ENCODE measurements at regions not wholly inside any gene's neighbourhood (a gene's known extent, or its start where the extent isn't known, plus 50 kb on each side); places are given as distances from the start of the nearest gene placed in this dataset.

DNA sequence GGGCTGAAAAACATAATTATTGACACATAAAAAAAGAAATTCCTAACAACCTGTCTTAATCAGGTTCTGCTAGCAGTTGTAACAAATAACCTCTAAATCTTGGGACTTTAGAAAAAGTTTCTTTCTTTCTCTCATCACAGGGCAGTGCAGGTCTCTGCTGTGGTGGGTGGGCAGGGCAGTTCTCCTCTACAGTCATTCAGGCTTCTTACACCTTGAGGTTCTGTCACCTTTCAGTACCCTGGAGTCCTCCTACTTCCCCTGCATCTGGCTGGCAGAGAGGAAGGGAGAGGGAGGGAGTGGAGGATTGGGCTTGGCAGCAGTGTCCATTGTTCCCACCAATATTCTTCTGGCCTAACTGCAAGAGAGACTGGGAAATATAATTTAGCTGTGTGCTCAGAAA is 112.2 kb upstream of the ANKRD55 start (continued):
- TF ChIP-seq EZH2phosphoT487 (IDR thresholded peaks at IDR 0.05; ENCODE audit: borderline replicate concordance, low read depth) = no peak

DNA sequence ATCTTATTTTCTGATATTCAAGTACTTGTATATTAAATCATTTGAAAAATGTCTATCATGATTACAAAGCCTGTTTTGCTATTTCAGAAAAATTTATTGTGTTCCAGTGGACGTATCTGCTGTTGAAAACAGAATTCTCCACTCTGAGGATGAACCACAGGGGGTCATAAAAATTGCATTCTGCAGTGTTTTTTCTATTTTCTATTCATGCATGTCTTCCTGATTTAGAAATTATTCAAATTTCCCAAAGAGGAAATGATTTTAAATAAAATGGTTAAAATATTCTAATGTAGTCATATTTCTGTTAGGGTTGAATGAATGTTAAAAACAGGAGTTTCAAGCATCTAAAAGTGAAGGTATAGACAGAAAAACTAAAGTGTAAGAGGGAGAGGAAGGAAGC is 111.5 kb upstream of the ANKRD55 start:
- Histone ChIP-seq H3K4me2 (no peak overlapping the region), H3K9me2 (no peaks in the 10 kb centered on the region), H3K9me3 (no peaks in the 10 kb centered on the region), H3K27me3 (ENCODE audit: insufficient read depth) (no peaks in the 10 kb centered on the region), H2AFZ (ENCODE audit: low read depth) (no peak overlapping the region), H3F3A (replicated peaks; ENCODE audit: insufficient read depth) (peaks cover 2% of the 10 kb centered on the region), H3K9ac (no peak overlapping the region), H3K4me3 (ENCODE audit: low read depth in 2 of 2, low read length in 1 of 2) (no peak overlapping the region), H3K27ac (ENCODE audit: low read depth in 2 of 2, low read length in 1 of 2) (peak overlapping the region in 1 of 2 experiments; percentile 83; a peak in 2 of 4 replicates), H3K4me1 (ENCODE audit: control insufficient read depth in 1 of 2, insufficient read depth in 2 of 2, low read depth in 1 of 2, low read length in 1 of 2) (peaks cover under 1 to 4% of the 10 kb centered on the region in 2 experiments; a peak in 2 of 4 replicates), H3K79me2 (ENCODE audit: insufficient read depth) (no peaks in the 10 kb centered on the region), H3K36me3 (replicated peaks in 1 of 2; ENCODE audit: control insufficient read depth in 1 of 2, insufficient read depth in 2 of 2, low read length in 1 of 2) (no peaks in the 10 kb centered on the region), H4K20me1 (ENCODE audit: insufficient read depth) (no peaks in the 10 kb centered on the region)
- TF ChIP-seq, protein P1, sequence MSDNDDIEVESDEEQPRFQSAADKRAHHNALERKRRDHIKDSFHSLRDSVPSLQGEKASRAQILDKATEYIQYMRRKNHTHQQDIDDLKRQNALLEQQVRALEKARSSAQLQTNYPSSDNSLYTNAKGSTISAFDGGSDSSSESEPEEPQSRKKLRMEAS (IDR thresholded peaks at IDR 0.05; ENCODE audit: low read depth) = no peak
- TF ChIP-seq POLR2AphosphoS5 (IDR thresholded peaks at IDR 0.05; ENCODE audit: low read depth, low read length) (no peak), MXI1 (IDR thresholded peaks at IDR 0.05; ENCODE audit: low read depth, low read length) (no peak), FOSL2 (IDR thresholded peaks at IDR 0.05; ENCODE audit: borderline replicate concordance, low read depth) (no peak), SMC3 (IDR thresholded peaks at IDR 0.05; ENCODE audit: low read depth, low read length) (no peak), TAF1 (IDR thresholded peaks at IDR 0.05; ENCODE audit: borderline replicate concordance, low read depth, low read length) (no peak), TCF12 (IDR thresholded peaks at IDR 0.05) (no peak), SIN3A (IDR thresholded peaks at IDR 0.05; ENCODE audit: borderline replicate concordance, low read depth, low read length) (no peak), RFX5 (IDR thresholded peaks at IDR 0.05; ENCODE audit: low read length) (no peak), CHD2 (IDR thresholded peaks at IDR 0.05; ENCODE audit: low read length, partially characterized antibody) (no peak)
- TF ChIP-seq, protein P2, sequence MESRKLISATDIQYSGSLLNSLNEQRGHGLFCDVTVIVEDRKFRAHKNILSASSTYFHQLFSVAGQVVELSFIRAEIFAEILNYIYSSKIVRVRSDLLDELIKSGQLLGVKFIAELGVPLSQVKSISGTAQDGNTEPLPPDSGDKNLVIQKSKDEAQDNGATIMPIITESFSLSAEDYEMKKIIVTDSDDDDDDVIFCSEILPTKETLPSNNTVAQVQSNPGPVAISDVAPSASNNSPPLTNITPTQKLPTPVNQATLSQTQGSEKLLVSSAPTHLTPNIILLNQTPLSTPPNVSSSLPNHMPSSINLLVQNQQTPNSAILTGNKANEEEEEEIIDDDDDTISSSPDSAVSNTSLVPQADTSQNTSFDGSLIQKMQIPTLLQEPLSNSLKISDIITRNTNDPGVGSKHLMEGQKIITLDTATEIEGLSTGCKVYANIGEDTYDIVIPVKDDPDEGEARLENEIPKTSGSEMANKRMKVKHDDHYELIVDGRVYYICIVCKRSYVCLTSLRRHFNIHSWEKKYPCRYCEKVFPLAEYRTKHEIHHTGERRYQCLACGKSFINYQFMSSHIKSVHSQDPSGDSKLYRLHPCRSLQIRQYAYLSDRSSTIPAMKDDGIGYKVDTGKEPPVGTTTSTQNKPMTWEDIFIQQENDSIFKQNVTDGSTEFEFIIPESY (IDR thresholded peaks at IDR 0.05; ENCODE audit: borderline replicate concordance, low read depth) = no peak
- TF ChIP-seq, protein P3, sequence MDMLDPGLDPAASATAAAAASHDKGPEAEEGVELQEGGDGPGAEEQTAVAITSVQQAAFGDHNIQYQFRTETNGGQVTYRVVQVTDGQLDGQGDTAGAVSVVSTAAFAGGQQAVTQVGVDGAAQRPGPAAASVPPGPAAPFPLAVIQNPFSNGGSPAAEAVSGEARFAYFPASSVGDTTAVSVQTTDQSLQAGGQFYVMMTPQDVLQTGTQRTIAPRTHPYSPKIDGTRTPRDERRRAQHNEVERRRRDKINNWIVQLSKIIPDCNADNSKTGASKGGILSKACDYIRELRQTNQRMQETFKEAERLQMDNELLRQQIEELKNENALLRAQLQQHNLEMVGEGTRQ (IDR thresholded peaks at IDR 0.05; ENCODE audit: borderline replicate concordance, low read depth, low read length) = no peak
- DNase-seq = no peak
- 64% methylated on average over 1 of the region's 1 CpG for WGBS (ENCODE audit: low lambda C conversion rate)
- POLR2A ChIA-PET = no interaction called here
- CTCF ChIA-PET = no interaction called here

DNA sequence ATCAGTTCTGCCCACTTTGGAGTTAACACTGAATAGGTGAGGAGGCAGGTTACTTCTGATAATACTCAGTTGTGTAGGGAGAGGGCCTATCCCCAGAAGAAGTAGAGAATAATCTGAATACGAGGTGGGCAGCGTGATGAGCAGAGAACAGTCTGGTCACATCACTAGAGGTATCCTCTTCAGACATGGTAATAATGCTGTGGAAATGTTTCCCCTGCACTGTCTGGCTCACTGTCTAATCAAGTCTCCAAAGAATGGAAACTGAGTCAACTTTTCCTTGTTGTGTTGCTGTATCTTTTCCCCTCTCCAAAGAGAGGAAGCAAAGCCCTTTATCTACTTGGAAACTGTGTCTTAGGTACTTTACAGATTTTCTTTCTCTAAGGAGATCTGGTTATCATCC is 110.9 kb upstream of the ANKRD55 start:
- Histone ChIP-seq H3K4me3 (ENCODE audit: low read depth in 2 of 2, low read length in 1 of 2) (no peak overlapping the region), H4K20me1 (ENCODE audit: insufficient read depth) (no peaks in the 10 kb centered on the region), H3K9me2 (no peaks in the 10 kb centered on the region), H3K27me3 (ENCODE audit: insufficient read depth) (no peaks in the 10 kb centered on the region), H3K36me3 (replicated peaks in 1 of 2; ENCODE audit: control insufficient read depth in 1 of 2, insufficient read depth in 2 of 2, low read length in 1 of 2) (no peaks in the 10 kb centered on the region), H3F3A (replicated peaks; ENCODE audit: insufficient read depth) (no peaks in the 10 kb centered on the region), H3K79me2 (ENCODE audit: insufficient read depth) (no peaks in the 10 kb centered on the region), H3K9me3 (no peaks in the 10 kb centered on the region), H3K27ac (ENCODE audit: low read depth in 2 of 2, low read length in 1 of 2) (no peak overlapping the region; a peak in 1 of 4 replicates), H3K9ac (no peak overlapping the region), H2AFZ (ENCODE audit: low read depth) (no peak overlapping the region), H3K4me2 (no peak overlapping the region), H3K4me1 (ENCODE audit: control insufficient read depth in 1 of 2, insufficient read depth in 2 of 2, low read depth in 1 of 2, low read length in 1 of 2) (peaks cover 0 to 4% of the 10 kb centered on the region in 2 experiments; a peak in 2 of 4 replicates)
- ChIA-PET CTCF (no interaction called here), POLR2A (no interaction called here)
- WGBS (ENCODE audit: low lambda C conversion rate) = 97% methylated on average over 2 of the region's 2 CpGs
- DNase-seq = no peak
- TF ChIP-seq, protein P4, sequence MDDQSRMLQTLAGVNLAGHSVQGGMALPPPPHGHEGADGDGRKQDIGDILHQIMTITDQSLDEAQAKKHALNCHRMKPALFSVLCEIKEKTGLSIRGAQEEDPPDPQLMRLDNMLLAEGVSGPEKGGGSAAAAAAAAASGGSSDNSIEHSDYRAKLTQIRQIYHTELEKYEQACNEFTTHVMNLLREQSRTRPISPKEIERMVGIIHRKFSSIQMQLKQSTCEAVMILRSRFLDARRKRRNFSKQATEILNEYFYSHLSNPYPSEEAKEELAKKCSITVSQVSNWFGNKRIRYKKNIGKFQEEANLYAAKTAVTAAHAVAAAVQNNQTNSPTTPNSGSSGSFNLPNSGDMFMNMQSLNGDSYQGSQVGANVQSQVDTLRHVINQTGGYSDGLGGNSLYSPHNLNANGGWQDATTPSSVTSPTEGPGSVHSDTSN (IDR thresholded peaks at IDR 0.05) = no peak
- TF ChIP-seq FOSL2 (IDR thresholded peaks at IDR 0.05; ENCODE audit: borderline replicate concordance, low read depth) (no peak), EZH2phosphoT487 (IDR thresholded peaks at IDR 0.05; ENCODE audit: borderline replicate concordance, low read depth) (no peak), FOXM1 (IDR thresholded peaks at IDR 0.05; ENCODE audit: low read depth) (no peak), MXI1 (IDR thresholded peaks at IDR 0.05; ENCODE audit: low read depth, low read length) (no peak), EP300 (IDR thresholded peaks at IDR 0.05; ENCODE audit: borderline replicate concordance in 1 of 2, low read depth in 1 of 2, low read length in 1 of 2) (no peak), FOXJ3 (CRISPR knock-in tag; IDR thresholded peaks at IDR 0.05) (no peak)
- TF ChIP-seq, protein P5, sequence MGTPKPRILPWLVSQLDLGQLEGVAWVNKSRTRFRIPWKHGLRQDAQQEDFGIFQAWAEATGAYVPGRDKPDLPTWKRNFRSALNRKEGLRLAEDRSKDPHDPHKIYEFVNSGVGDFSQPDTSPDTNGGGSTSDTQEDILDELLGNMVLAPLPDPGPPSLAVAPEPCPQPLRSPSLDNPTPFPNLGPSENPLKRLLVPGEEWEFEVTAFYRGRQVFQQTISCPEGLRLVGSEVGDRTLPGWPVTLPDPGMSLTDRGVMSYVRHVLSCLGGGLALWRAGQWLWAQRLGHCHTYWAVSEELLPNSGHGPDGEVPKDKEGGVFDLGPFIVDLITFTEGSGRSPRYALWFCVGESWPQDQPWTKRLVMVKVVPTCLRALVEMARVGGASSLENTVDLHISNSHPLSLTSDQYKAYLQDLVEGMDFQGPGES (IDR thresholded peaks at IDR 0.05; ENCODE audit: low read depth, low read length) = no peak
